ENCODE measurements at regions not wholly inside any gene's neighbourhood (a gene's known extent, or its start where the extent isn't known, plus 50 kb on each side); places are given as distances from the start of the nearest gene placed in this dataset.

- intact Hi-C loops (cut with DNase I): no loop called here
- DNase-seq: no peak
- H3K27ac ChIP-seq: no peak overlapping the region
- no peaks in the 10 kb centered on the region for H3K4me1 ChIP-seq
- H3K36me3 ChIP-seq: no peaks in the 10 kb centered on the region
- no peaks in the 10 kb centered on the region for H3K27me3 ChIP-seq
- 82 to 98% methylated on average over 4 of the region's 4 CpGs for WGBS, 2 donors
- H3K9me3 ChIP-seq: no peaks in the 10 kb centered on the region
- ATAC-seq: no peak
- FAIRE-seq: no peak
- TF ChIP-seq CTCF (IDR thresholded peaks at IDR 0.05): no peak
- H3K4me3 ChIP-seq: no peak overlapping the region
Measured at GRCh38 chr13:90706631-90707030, 640.9 kb upstream of the MIR17HG start.

GRCh38 chr13:90708128-90708527 is 639.4 kb upstream of the MIR17HG start:
- no peak for TF ChIP-seq CTCF (IDR thresholded peaks at IDR 0.05)
- no peak for FAIRE-seq
- intact Hi-C loops (cut with DNase I): no loop called here
- H3K4me3 ChIP-seq: no peak overlapping the region
- no peak for DNase-seq
- ATAC-seq: no peak
- H3K36me3 ChIP-seq: no peaks in the 10 kb centered on the region
- 88 to 90% methylated on average over 1 of the region's 1 CpG for WGBS, 2 donors
- H3K9me3 ChIP-seq: no peaks in the 10 kb centered on the region
- no peaks in the 10 kb centered on the region for H3K27me3 ChIP-seq
- H3K4me1 ChIP-seq: no peaks in the 10 kb centered on the region
- no peak overlapping the region for H3K27ac ChIP-seq

- 91 to 94% methylated on average over 1 of the region's 1 CpG for WGBS, 2 donors
- intact Hi-C loops (cut with DNase I): no loop called here
- no peak for ATAC-seq
Measured at GRCh38 chr13:90709319-90709718, 638.2 kb upstream of the MIR17HG start.

GRCh38 chr13:90710164-90710759 is 637.2 kb upstream of the MIR17HG start:
- H3K27me3 ChIP-seq: no peaks in the 10 kb centered on the region
- no peak overlapping the region for H3K27ac ChIP-seq
- no peak for FAIRE-seq
- no peaks in the 10 kb centered on the region for H3K36me3 ChIP-seq
- no peak for ATAC-seq
- WGBS, 2 donors: 50 to 57% methylated on average over 5 of the region's 5 CpGs
- H3K4me3 ChIP-seq: no peak overlapping the region
- TF ChIP-seq CTCF (IDR thresholded peaks at IDR 0.05): no peak
- H3K9me3 ChIP-seq: no peaks in the 10 kb centered on the region
- no peaks in the 10 kb centered on the region for H3K4me1 ChIP-seq
- intact Hi-C loops (cut with DNase I): no loop called here
- no peak for DNase-seq

More at GRCh38 chr13:90709319-90709718, 638.2 kb upstream of the MIR17HG start:
- no peaks in the 10 kb centered on the region for H3K27me3 ChIP-seq
- FAIRE-seq: no peak
- H3K27ac ChIP-seq: no peak overlapping the region
- H3K4me1 ChIP-seq: no peaks in the 10 kb centered on the region
- no peak for DNase-seq
- no peak overlapping the region for H3K4me3 ChIP-seq
- no peak for TF ChIP-seq CTCF (IDR thresholded peaks at IDR 0.05)
- H3K36me3 ChIP-seq: no peaks in the 10 kb centered on the region
- no peaks in the 10 kb centered on the region for H3K9me3 ChIP-seq

GRCh38 chr13:90713441-90714133 is 633.9 kb upstream of the MIR17HG start:
- no peak for FAIRE-seq

More at GRCh38 chr13:90713441-90714133, 633.9 kb upstream of the MIR17HG start:
- H3K4me3 ChIP-seq: no peak overlapping the region
- ATAC-seq (peak in 1 of 4 donors; percentile 40), DNase-seq (no peak)
- WGBS, 2 donors: 92 to 93% methylated on average over 4 of the region's 4 CpGs
- H3K27ac ChIP-seq: no peak overlapping the region
- H3K9me3 ChIP-seq: no peaks in the 10 kb centered on the region
- H3K36me3 ChIP-seq: no peaks in the 10 kb centered on the region
- no peak for TF ChIP-seq CTCF (IDR thresholded peaks at IDR 0.05)
- H3K4me1 ChIP-seq: no peaks in the 10 kb centered on the region
- intact Hi-C loops (cut with DNase I): no loop called here
- H3K27me3 ChIP-seq: no peaks in the 10 kb centered on the region
